ENCODE measurements at regions not wholly inside any gene's neighbourhood (a gene's known extent, or its start where the extent isn't known, plus 50 kb on each side); places are given as distances from the start of the nearest gene placed in this dataset.

GRCh38 chr4:8682725-8683124 lies 90.2 kb downstream of the CPZ start:
- no peak for TF ChIP-seq CTCF (conservative IDR thresholded peaks at IDR 0.05)
- Mint-ChIP-seq H3K4me1 (ENCODE audit: unreplicated experiment) (no peaks in the 10 kb centered on the region), H3K27me3 (peaks cover 83% of the 10 kb centered on the region), H3K27ac (no peak overlapping the region), H3K9me3 (no peaks in the 10 kb centered on the region), H3K36me3 (no peaks in the 10 kb centered on the region), H3K4me3 (no peak overlapping the region)
- DNase-seq (ENCODE audit: extremely low spot score, unreplicated experiment), result no peak

GRCh38 chr4:8682296-8682695 lies 89.7 kb downstream of the CPZ start:
- Mint-ChIP-seq H3K4me1 (ENCODE audit: unreplicated experiment) (no peaks in the 10 kb centered on the region), H3K27ac (no peak overlapping the region), H3K9me3 (no peaks in the 10 kb centered on the region), H3K4me3 (no peak overlapping the region), H3K36me3 (no peaks in the 10 kb centered on the region), H3K27me3 (peaks cover 79% of the 10 kb centered on the region)
- DNase-seq (ENCODE audit: extremely low spot score, unreplicated experiment), result no peak
- TF ChIP-seq CTCF (conservative IDR thresholded peaks at IDR 0.05), result no peak

GRCh38 chr4:8681391-8681790 lies 88.8 kb downstream of the CPZ start:
- no peak overlapping the region for H3K27ac Mint-ChIP-seq
- no peak for DNase-seq (ENCODE audit: extremely low spot score, unreplicated experiment)
- no peaks in the 10 kb centered on the region for H3K9me3 Mint-ChIP-seq
- H3K27me3 Mint-ChIP-seq, result peaks cover 79% of the 10 kb centered on the region
- no peaks in the 10 kb centered on the region for H3K4me1 Mint-ChIP-seq (ENCODE audit: unreplicated experiment)
- H3K36me3 Mint-ChIP-seq, result no peaks in the 10 kb centered on the region
- TF ChIP-seq CTCF (conservative IDR thresholded peaks at IDR 0.05), result no peak
- no peak overlapping the region for H3K4me3 Mint-ChIP-seq

GRCh38 chr4:8679032-8679431 lies 86.5 kb downstream of the CPZ start:
- Mint-ChIP-seq H3K4me3 (no peak overlapping the region), H3K4me1 (ENCODE audit: unreplicated experiment) (no peaks in the 10 kb centered on the region), H3K36me3 (no peaks in the 10 kb centered on the region), H3K27ac (no peak overlapping the region), H3K9me3 (no peaks in the 10 kb centered on the region), H3K27me3 (peaks cover 70% of the 10 kb centered on the region)
- no peak for TF ChIP-seq CTCF (conservative IDR thresholded peaks at IDR 0.05)
- DNase-seq (ENCODE audit: extremely low spot score, unreplicated experiment), result no peak

- TF ChIP-seq CTCF (conservative IDR thresholded peaks at IDR 0.05), result no peak
- Mint-ChIP-seq H3K27ac (no peak overlapping the region), H3K36me3 (no peaks in the 10 kb centered on the region), H3K4me3 (no peak overlapping the region), H3K27me3 (peaks cover 58% of the 10 kb centered on the region), H3K9me3 (no peaks in the 10 kb centered on the region), H3K4me1 (ENCODE audit: unreplicated experiment) (no peaks in the 10 kb centered on the region)
- DNase-seq (ENCODE audit: extremely low spot score, unreplicated experiment), result no peak
These were observed 84.1 kb downstream of the CPZ start for GRCh38 chr4:8676676-8677075.

- Mint-ChIP-seq H3K27ac (no peak overlapping the region), H3K4me1 (ENCODE audit: unreplicated experiment) (no peaks in the 10 kb centered on the region), H3K4me3 (no peak overlapping the region), H3K9me3 (no peaks in the 10 kb centered on the region), H3K27me3 (peaks cover 58% of the 10 kb centered on the region), H3K36me3 (no peaks in the 10 kb centered on the region)
- no peak for TF ChIP-seq CTCF (conservative IDR thresholded peaks at IDR 0.05)
- DNase-seq (ENCODE audit: extremely low spot score, unreplicated experiment), result no peak
These were observed 83.3 kb downstream of the CPZ start for GRCh38 chr4:8675906-8676305.
